K562 (cell line): ENCODE measurements at regions not wholly inside any gene's neighbourhood (a gene's known extent, or its start where the extent isn't known, plus 50 kb on each side); places are given as distances from the start of the nearest gene placed in this dataset.

Experiments used
- ATAC-seq: fragments of 200-7000 bp; cut with Tn5 transposase; 3 replicates; pipeline ENCODE4 v1.9.1; 2020; ENCODE audit warnings: moderate library complexity
- BruUV-seq: library from RNA; stranded (reverse); fragments of 400-500 nt; replicated peaks from 2 replicates; lab custom pipeline; 2021; lab: Mats Ljungman, UMichigan
- CTCF ChIA-PET: fragments of 300-600 bp; formaldehyde crosslinking; extraction: SDS; loops from one replicate; lab custom pipeline; 2021; ENCODE audit warnings: low intra/inter-chr PET ratio; lab: Yijun Ruan, JAX
- POLR2A ChIA-PET: fragments of 300-600, 350-650 bp; sonication (Branson Sonifier 250); formaldehyde crosslinking; extraction: SDS; loops from one replicate; lab custom pipeline; 2021; ENCODE audit warnings: antibody characterized with exemption, inconsistent platforms; lab: Yijun Ruan, JAX
- DNase-seq, 4 experiments: peaks; one replicate each; pipeline versions ENCODE4 v3.0.0 to v3.0.0-alpha.2; 2011 to 2018; ENCODE audit warnings: low spot score in 3 of 4, mixed read lengths in 3 of 4; ENCODE audit errors: extremely low read depth in 1 of 4
- FAIRE-seq: peaks from 2 replicates; lab custom pipeline; 2011; peaks lifted over from hg19 to GRCh38; lab: Jason Lieb, UNC
- H2AFZ ChIP-seq: 2 replicates; pipeline ENCODE4 v1.6.0; 2011; ENCODE audit warnings: low read depth, low read length, control low read depth, inconsistent platforms
- H3K27ac ChIP-seq: fragments of 200-600 bp; 3 replicates; pipeline ENCODE4 v1.8.0; 2011; ENCODE audit warnings: low read depth, mild to moderate bottlenecking, control low read depth, inconsistent platforms, low read length, moderate library complexity, mixed read lengths; ENCODE audit errors: extremely low read depth
- H3K27me3 ChIP-seq, 2 experiments: fragments of 300-600 bp in 1 of 2; 2 replicates in 1 of 2; 3 replicates in 1 of 2; pipeline versions ENCODE4 v1.6.0 to v1.8.0; 2011; ENCODE audit warnings: inconsistent platforms in 2 of 2, low read length in 2 of 2, mild to moderate bottlenecking in 1 of 2, mixed read lengths in 1 of 2, moderate library complexity in 1 of 2; ENCODE audit not compliant: control insufficient read depth in 2 of 2, insufficient read depth in 2 of 2
- H3K36me3 ChIP-seq: fragments of 300-600 bp; 3 replicates; pipeline ENCODE4 v1.8.0; 2011; ENCODE audit warnings: mild to moderate bottlenecking, low read length, inconsistent platforms; ENCODE audit not compliant: control insufficient read depth, insufficient read depth
- H3K4me1 ChIP-seq, 2 experiments: fragments of 200-600 bp in 1 of 2; replicated peaks in 1 of 2; 2 replicates in 1 of 2; 3 replicates in 1 of 2; pipeline versions ENCODE4 v1.5.1 to v1.8.0; 2011; ENCODE audit warnings: inconsistent platforms in 2 of 2, low read length in 2 of 2, mild to moderate bottlenecking in 1 of 2, mixed read lengths in 1 of 2, moderate library complexity in 1 of 2; ENCODE audit not compliant: control insufficient read depth in 2 of 2, insufficient read depth in 2 of 2
- H3K4me2 ChIP-seq: 2 replicates; pipeline ENCODE4 v1.6.1; 2011; ENCODE audit warnings: low read length, control low read depth, inconsistent platforms, mixed read lengths; ENCODE audit not compliant: insufficient read depth
- H3K4me3 ChIP-seq: fragments of 200-600 bp; sonication (generic), shearing (Covaris generic); 2 replicates; pipeline ENCODE4 v1.5.1; 2016; ENCODE audit warnings: control low read depth, inconsistent platforms
- H3K79me2 ChIP-seq: fragments of 200-600 bp; 3 replicates; pipeline ENCODE4 v1.8.0; 2011; ENCODE audit warnings: low read length, inconsistent platforms; ENCODE audit not compliant: control insufficient read depth, insufficient read depth
- H3K9ac ChIP-seq, 2 experiments: 2 replicates each; pipeline versions ENCODE4 v1.6.0 to v1.6.1; 2011; ENCODE audit warnings: low read depth in 2 of 2, low read length in 2 of 2, control low read depth in 1 of 2, inconsistent platforms in 1 of 2, mild to moderate bottlenecking in 1 of 2, mixed read lengths in 1 of 2; ENCODE audit not compliant: insufficient read depth in 1 of 2
- H3K9me1 ChIP-seq: one replicate; pipeline ENCODE4 v1.6.0; 2011; ENCODE audit warnings: inconsistent platforms, mild to moderate bottlenecking, low read length, moderate library complexity; ENCODE audit not compliant: control insufficient read depth, insufficient read depth
- H3K9me3 ChIP-seq: replicated peaks from 2 replicates; pipeline ENCODE4 v1.5.1; 2011; ENCODE audit warnings: low read depth, low read length, inconsistent platforms; ENCODE audit not compliant: control insufficient read depth, insufficient read depth
- H4K20me1 ChIP-seq: replicated peaks from 2 replicates; pipeline ENCODE4 v1.6.1; 2011; ENCODE audit warnings: low read length, inconsistent platforms, mixed read lengths; ENCODE audit not compliant: control insufficient read depth, insufficient read depth
- HNRNPH1 ChIP-seq: fragments of 200-400 bp; formaldehyde crosslinking; optimal IDR thresholded peaks from 2 replicates; pipeline ENCODE3; 2017; ENCODE audit warnings: low read depth, mild to moderate bottlenecking, low read length, moderate library complexity
- KLF6 ChIP-seq: fragments of 250-450 bp; sonication (Bioruptor Pico); IDR thresholded peaks from 2 replicates; pipeline ENCODE4 v1.4.0; 2020; ENCODE audit warnings: mild to moderate bottlenecking, moderate library complexity, borderline replicate concordance
- SMAD2 ChIP-seq: fragments of 150-350 bp; IDR thresholded peaks from 2 replicates; pipeline ENCODE4 v1.6.1; 2014; ENCODE audit warnings: low read depth, mild to moderate bottlenecking, low read length
- TEAD2 ChIP-seq: fragments of 450-650 bp; IDR thresholded peaks from 2 replicates; pipeline ENCODE4 v1.6.1; 2016; ENCODE audit warnings: missing genetic modification characterization, control low read depth, missing compliant biosample characterization
- ZEB2 ChIP-seq: fragments of 450-650 bp; IDR thresholded peaks from 2 replicates; pipeline ENCODE4 v1.6.1; 2016
- ZNF165 ChIP-seq: fragments of 250-450 bp; sonication (Bioruptor Pico); IDR thresholded peaks from 2 replicates; pipeline ENCODE4 v1.4.0; 2020; ENCODE audit warnings: borderline replicate concordance
- ZNF695 ChIP-seq: fragments of 450-650 bp; formaldehyde crosslinking; IDR thresholded peaks from 2 replicates; pipeline ENCODE4 v1.4.0; 2020; ENCODE audit warnings: mild to moderate bottlenecking, moderate library complexity
- ZSCAN29 ChIP-seq: fragments of 450-650 bp; IDR thresholded peaks from 2 replicates; pipeline ENCODE4 v1.6.1; 2017
- WGBS: fragments of 100-300 bp; shearing (Covaris generic); methylation state at CpG from one replicate; pipeline ENCODE4 v1.1.6; 2016; ENCODE audit warnings: low coverage, mixed read lengths; ENCODE audit not compliant: insufficient coverage; ENCODE audit errors: missing lambda C conversion rate; 5-methylcytosine and 5-hydroxymethylcytosine counted together
- in situ Hi-C: fragments of 300-500 bp; cut with MboI; formaldehyde crosslinking; loops from 4 replicates; pipeline ENCODE4 v1.15.0; 2018; ENCODE audit warnings: inconsistent platforms, mixed read lengths
- intact Hi-C: fragments of 100-400 bp; cut with micrococcal nuclease; formaldehyde crosslinking; loops from 2 replicates; pipeline ENCODE4 v1.14.2; 2022
- TF ChIP-seq, protein P1 (sequence below): sonication (generic); formaldehyde crosslinking; IDR thresholded peaks from 2 replicates; pipeline ENCODE4 v1.8.0; 2022; ENCODE audit warnings: mild to moderate bottlenecking, missing genetic modification reagents

DNA sequence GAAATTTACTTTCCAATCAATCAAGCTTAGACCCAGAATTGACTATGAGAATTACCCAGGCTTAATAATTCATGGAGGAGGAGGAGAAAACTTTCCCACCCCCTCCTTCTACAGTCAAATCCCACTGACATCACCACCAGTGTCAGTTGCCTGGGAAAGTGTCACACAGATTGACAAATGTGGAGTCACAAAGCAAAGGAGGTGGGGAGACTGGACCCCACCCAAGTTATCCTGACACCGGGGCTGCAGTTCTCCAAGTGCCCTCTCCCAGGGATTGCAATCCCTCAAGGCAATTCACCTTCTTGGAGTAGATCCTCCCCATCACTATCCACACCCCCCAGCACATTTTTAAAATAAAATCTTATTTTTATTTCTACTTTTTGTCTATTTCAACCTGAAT lies 100.2 kb upstream of the CDH11 start:
- POLR2A ChIA-PET = no interaction called here
- DNase-seq = no peak
- no peak overlapping the region for H3K27ac ChIP-seq
- BruUV-seq = no TSS peak
- in situ Hi-C loops (no loop called here), intact Hi-C loops (no loop called here)
- no peak overlapping the region for H2AFZ ChIP-seq
- FAIRE-seq = no peak
- H4K20me1 ChIP-seq = no peaks in the 10 kb centered on the region
- ATAC-seq = no peak
- H3K9me1 ChIP-seq = no peaks in the 10 kb centered on the region
- H3K4me1 ChIP-seq = no peaks in the 10 kb centered on the region
- CTCF ChIA-PET = no interaction called here
- TF ChIP-seq ZEB2 (no peak), HNRNPH1 (no peak), ZNF165 (CRISPR knock-in tag) (no peak), KLF6 (CRISPR knock-in tag) (no peak), SMAD2 (no peak), ZNF695 (CRISPR knock-in tag) (no peak)
- TF ChIP-seq, protein P1, sequence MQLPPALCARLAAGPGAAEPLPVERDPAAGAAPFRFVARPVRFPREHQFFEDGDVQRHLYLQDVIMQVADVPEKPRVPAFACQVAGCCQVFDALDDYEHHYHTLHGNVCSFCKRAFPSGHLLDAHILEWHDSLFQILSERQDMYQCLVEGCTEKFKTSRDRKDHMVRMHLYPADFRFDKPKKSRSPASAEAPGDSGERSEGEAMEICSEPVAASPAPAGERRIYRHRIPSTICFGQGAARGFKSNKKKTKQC (CRISPR knock-in tag) = no peak
- no peaks in the 10 kb centered on the region for H3K27me3 ChIP-seq
- no peaks in the 10 kb centered on the region for H3K36me3 ChIP-seq
- WGBS = 0% methylated on average over 1 of the region's 1 CpG
- H3K4me2 ChIP-seq = no peak overlapping the region
- no peaks in the 10 kb centered on the region for H3K9me3 ChIP-seq
- H3K9ac ChIP-seq = no peak overlapping the region
- no peaks in the 10 kb centered on the region for H3K79me2 ChIP-seq
- no peak overlapping the region for H3K4me3 ChIP-seq

DNA sequence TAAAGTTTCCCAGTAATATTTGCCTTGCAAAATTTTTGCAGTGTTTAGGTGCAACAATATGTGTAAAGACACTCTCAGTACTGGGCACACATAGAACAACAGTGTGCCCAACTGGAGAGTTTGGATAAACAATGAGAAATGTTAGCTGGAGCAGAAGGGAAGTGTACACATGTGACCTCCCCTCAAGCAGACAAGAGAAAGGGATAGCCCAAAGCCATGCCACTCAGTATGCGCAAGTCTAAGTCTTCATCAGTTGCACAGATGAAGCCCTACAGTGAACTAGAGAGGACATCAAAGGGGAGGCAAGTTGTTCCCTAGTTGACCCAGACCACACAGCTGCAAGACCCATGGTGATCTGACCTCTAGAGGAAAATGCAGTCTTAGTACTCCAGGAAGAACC lies 97.9 kb upstream of the CDH11 start:
- no peaks in the 10 kb centered on the region for H3K9me3 ChIP-seq
- 31% methylated on average over 1 of the region's 1 CpG for WGBS
- H3K36me3 ChIP-seq = no peaks in the 10 kb centered on the region
- no peak overlapping the region for H3K4me3 ChIP-seq
- ChIA-PET CTCF (no interaction called here), POLR2A (no interaction called here)
- H3K79me2 ChIP-seq = no peaks in the 10 kb centered on the region
- no peak for ATAC-seq
- no peak for TF ChIP-seq TEAD2 (tag)
- TF ChIP-seq ZSCAN29 = no peak
- no peak overlapping the region for H3K27ac ChIP-seq
- FAIRE-seq = no peak
- intact Hi-C loops = no loop called here
- BruUV-seq = no TSS peak
- in situ Hi-C loops = no loop called here
- H3K4me2 ChIP-seq = no peak overlapping the region
- H3K9me1 ChIP-seq = no peaks in the 10 kb centered on the region
- no peaks in the 10 kb centered on the region for H3K4me1 ChIP-seq
- no peaks in the 10 kb centered on the region for H3K27me3 ChIP-seq
- no peak overlapping the region for H3K9ac ChIP-seq
- H4K20me1 ChIP-seq = no peaks in the 10 kb centered on the region
- H2AFZ ChIP-seq = no peak overlapping the region
- DNase-seq = no peak
